GM21515 (cell line): ENCODE measurements at regions not wholly inside any gene's neighbourhood (a gene's known extent, or its start where the extent isn't known, plus 50 kb on each side); places are given as distances from the start of the nearest gene placed in this dataset.
"Not testable (repeated sequence)": the region's sequence is repeated elsewhere in the genome, so short reads cannot be mapped to it uniquely, and the experiment has no call there.

Experiments
- ATAC-seq: cut with Tn5 transposase; IDR thresholded peaks from one replicate; pipeline ENCODE4 v1.9.1; 2021; ENCODE audit not compliant: unreplicated experiment

- no peak for ATAC-seq
Measured at GRCh38 chr9:82880336-82881050, 182.4 kb downstream of the RASEF start.

DNA sequence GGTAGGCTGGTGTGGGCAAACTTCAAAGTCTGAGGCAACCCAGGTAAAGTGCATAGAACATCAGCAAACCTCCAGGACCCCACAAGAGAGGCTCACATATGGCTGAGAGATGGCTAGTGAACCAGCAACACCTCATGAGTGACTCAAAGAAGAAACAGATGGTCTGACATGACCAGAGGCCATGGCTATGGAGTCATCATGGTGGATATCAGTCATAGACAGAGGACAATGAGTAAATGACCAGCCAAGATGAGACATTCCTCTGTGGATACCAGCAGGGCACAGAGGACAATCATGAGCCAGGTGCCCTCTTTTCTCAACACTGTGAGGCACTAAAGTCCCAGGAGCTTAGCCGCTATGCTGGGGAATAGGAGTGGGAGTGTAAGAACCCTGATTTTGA, 180.8 kb downstream of the RASEF start:
- no peak for ATAC-seq

DNA sequence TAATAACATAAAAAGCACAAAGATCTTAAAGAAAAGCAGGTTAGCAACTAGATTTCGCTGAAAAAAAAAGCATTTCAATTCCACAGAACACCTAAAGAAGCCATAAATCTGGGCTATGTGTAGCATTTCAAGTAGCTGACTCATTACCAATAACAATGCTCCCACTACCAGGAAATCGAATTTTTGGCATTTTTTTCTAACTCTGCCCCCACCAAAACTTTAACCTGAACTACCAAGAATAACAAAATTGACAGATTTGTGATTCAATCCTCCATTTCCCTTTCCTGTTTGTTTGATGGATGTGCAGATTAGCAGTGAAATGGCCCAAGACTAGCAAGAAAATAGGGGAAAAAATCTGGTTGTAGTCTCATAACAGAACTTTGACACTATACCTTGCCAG, 180.2 kb downstream of the RASEF start:
- no peak for ATAC-seq

DNA sequence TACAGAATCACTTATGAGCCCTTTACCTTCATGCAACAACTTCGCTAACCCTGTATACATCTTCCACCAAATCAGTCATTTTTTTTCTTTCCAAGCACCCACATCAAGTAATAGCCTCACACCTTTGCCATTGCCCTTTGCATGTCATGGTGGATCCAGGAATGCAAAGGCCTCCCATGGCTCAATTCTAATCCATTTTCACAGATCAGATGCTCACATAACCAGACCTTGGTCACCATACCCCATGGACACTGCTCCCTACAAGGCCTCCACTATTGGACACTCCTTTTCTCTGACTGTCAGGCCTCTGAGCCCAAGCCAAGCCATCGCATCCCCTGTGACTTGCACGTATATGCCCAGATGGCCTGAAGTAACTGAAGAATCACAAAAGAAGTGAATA, 179.5 kb downstream of the RASEF start:
- ATAC-seq: no peak

- not testable (repeated sequence) for ATAC-seq
Measured at GRCh38 chr9:82883974-82884373, 179.0 kb downstream of the RASEF start.

GRCh38 chr9:82890401-82890800, 172.5 kb downstream of the RASEF start:
- ATAC-seq: no peak

DNA sequence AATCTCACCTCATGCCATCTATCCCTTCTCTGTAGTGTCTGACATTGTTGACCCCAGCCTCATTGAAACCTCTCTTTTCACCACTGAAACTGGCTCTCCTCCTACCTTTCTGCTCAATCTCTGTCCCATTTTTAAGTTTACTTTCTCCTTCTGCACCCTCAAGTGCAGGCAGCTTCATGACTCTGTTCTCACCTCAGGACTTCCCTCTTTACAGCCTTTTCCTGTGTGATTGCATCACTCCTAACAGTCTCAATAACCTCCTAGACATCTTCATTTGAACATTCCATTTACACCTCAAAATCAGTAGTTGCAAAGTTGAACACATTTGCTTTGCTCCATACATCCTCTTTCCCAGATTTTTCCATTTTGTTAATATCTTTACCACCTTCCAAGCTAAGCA, 172.1 kb downstream of the RASEF start:
- no peak for ATAC-seq

GRCh38 chr9:82891321-82891720, 171.6 kb downstream of the RASEF start:
- no peak for ATAC-seq

GRCh38 chr9:82893549-82893948, 169.4 kb downstream of the RASEF start:
- ATAC-seq: no peak

GRCh38 chr9:82894548-82894947, 168.4 kb downstream of the RASEF start:
- ATAC-seq: no peak

GRCh38 chr9:82894961-82895821, 167.8 kb downstream of the RASEF start:
- ATAC-seq: no peak

GRCh38 chr9:82895822-82896110, 167.2 kb downstream of the RASEF start:
- no peak for ATAC-seq

DNA sequence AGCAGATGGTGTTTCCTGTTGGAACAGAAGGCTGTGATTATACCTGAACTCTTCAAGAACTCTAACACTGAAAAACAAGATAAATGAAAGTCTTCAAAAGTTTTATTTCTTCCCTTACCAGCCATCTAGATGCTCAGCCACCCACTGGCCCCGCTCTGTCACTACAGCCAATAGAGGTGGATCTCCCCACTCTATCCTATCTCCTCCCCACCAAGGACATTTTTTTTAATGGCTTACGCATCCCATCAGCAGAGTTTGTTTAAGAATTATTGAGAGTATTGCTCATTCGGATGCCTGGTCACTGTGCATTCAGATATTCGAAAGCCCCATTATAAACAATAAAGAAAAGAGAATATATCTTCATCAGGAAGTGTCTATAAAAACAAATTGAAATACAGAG, 159.4 kb downstream of the RASEF start:
- ATAC-seq: no peak

DNA sequence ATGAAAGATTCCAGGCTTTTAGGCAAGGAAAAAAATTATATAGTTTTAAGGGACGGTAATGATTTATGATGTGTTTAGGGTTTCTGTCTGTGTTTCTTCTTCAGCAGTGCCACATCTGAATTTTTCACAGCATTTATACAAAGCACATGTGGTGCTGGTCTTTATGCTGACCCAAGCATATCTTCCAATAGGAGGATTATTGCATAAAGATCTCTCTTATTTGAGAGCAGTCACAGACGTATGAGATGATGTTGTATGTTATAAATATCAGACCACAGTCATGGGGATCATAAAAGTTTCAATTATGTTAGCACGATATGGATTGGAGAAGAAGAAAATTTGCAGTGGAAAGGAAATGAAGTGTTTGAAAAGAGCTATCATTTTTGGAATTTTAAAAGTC, 150.9 kb downstream of the RASEF start:
- ATAC-seq: no peak

GRCh38 chr9:82912645-82913044, 150.3 kb downstream of the RASEF start:
- no peak for ATAC-seq

- ATAC-seq: not testable (repeated sequence)
Measured at GRCh38 chr9:82916238-82916637, 146.7 kb downstream of the RASEF start.

DNA sequence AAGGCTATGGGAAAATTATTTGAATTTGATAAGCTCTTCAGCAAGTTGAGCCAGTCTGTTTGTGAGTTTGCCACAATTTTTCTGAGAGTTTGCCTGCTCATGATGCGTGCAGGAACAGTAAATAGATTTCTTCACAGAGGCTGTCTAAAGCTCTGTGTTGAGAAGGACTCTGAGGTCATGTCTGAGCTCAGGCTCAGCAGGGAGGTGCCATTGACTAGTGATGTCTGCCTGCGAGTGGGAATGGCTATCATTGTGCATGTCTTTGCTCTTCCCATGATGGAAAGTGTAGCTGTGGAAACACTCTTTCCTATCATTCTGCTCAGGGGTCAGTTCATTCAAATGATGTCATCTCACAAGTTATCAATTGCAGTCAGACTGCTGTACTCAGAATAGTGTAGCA, 142.8 kb downstream of the RASEF start:
- ATAC-seq: no peak

DNA sequence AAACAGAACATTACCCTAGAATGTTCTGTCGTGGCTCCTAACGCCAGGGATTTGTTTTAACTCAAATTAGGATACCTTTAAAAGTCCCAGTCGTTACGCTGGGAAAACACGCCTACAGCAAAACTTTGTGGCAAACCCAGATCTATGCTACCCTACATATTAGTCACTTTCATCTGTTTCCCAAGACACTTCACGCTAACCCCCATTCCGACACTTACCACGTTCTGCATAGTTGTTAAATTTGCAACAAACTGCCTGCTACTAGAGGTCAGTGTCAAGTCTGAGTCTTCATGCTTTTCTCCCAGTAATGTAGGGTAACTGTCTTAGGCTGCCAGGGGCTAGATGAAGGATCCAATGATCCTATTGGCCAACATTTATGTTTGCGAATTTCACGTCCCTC, 140.3 kb downstream of the RASEF start:
- ATAC-seq: no peak

DNA sequence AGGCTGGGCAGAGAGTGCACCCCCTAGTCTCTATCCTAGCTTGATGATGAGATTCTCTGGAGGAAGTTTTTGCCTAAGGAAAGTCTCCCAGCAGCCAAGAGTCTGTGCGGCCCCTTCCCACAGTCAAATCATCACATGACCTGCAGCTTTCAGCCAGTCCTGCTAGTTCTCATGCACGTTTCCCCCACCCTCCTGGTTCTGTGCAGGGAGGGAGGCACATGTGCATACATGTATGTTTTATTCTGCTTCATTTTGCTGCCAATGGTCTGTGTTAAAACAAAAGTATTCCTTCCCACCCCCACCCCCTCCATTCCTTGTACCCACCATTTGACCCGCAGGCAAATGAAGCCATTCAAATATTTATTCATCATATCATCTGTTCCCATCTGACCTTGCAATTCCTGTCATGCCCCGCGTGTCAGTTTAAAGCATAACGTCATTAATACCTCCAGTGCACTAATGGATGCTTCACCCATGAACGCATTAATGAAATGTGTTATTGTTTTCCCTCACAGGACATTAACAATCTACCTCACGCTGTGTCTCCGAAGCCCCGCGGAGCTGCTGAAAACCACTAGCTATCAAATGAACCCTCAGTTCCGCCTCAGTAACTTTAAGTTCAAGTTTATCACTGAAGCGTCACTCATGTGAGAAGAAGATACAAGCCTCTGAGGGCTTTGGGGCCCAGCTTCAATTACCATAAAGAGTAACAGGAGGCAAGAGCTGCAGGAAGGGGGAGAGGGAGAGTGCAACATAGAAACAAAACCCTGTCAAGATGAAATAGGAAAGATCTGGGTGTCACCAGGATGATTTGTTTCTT, 139.6 kb downstream of the RASEF start:
- no peak for ATAC-seq

GRCh38 chr9:82923912-82924605, 138.9 kb downstream of the RASEF start:
- ATAC-seq: no peak
